ENCODE measurements at regions not wholly inside any gene's neighbourhood (a gene's known extent, or its start where the extent isn't known, plus 50 kb on each side); places are given as distances from the start of the nearest gene placed in this dataset.

DNA sequence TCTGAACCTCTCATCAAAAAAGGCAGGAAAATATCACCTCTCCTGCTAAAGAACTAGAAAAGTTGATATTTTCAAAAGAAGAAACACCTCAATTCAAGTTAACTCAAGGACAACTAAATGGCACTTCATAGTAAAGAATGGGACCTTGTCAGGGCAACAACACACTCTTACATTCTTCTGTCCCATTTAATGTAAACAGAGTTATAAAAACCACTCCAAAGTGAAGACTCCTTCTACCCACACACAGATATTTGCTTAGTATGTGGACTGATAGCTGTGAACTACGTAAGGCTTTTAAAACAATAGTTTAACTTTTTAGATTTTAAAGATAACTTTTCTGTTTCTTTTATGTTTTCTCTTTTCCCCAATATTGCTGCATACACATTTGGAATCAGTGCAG lies 118.3 kb downstream of the ZNF37A start:
- TF ChIP-seq, protein P1, sequence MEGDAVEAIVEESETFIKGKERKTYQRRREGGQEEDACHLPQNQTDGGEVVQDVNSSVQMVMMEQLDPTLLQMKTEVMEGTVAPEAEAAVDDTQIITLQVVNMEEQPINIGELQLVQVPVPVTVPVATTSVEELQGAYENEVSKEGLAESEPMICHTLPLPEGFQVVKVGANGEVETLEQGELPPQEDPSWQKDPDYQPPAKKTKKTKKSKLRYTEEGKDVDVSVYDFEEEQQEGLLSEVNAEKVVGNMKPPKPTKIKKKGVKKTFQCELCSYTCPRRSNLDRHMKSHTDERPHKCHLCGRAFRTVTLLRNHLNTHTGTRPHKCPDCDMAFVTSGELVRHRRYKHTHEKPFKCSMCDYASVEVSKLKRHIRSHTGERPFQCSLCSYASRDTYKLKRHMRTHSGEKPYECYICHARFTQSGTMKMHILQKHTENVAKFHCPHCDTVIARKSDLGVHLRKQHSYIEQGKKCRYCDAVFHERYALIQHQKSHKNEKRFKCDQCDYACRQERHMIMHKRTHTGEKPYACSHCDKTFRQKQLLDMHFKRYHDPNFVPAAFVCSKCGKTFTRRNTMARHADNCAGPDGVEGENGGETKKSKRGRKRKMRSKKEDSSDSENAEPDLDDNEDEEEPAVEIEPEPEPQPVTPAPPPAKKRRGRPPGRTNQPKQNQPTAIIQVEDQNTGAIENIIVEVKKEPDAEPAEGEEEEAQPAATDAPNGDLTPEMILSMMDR (conservative IDR thresholded peaks at IDR 0.05; ENCODE audit: low read length), result no peak
- TF ChIP-seq EZH2phosphoT487 (IDR thresholded peaks at IDR 0.05; ENCODE audit: borderline replicate concordance), result no peak

Data from Loucy (cell line).